Endodermal cell (in vitro differentiated cells): ENCODE measurements at regions not wholly inside any gene's neighbourhood (a gene's known extent, or its start where the extent isn't known, plus 50 kb on each side); places are given as distances from the start of the nearest gene placed in this dataset.
"Not testable (repeated sequence)": the region's sequence is repeated elsewhere in the genome, so short reads cannot be mapped to it uniquely, and the experiment has no call there.

ENCODE experiments used
- DNase-seq: peaks from one replicate; pipeline ENCODE4 v3.0.0-alpha.2; 2017
- H3K27ac ChIP-seq: 2 replicates; pipeline ENCODE4 v1.5.1; 2013; ENCODE audit warnings: mild to moderate bottlenecking, low read depth, low read length, moderate library complexity
- H3K27me3 ChIP-seq: 2 replicates; pipeline ENCODE4 v1.6.1; 2013; ENCODE audit warnings: mild to moderate bottlenecking, low read length, moderate library complexity; ENCODE audit not compliant: insufficient read depth, control insufficient read depth, poor library complexity, severe bottlenecking
- H3K36me3 ChIP-seq: 2 replicates; pipeline ENCODE4 v1.7.0; 2013; ENCODE audit warnings: mild to moderate bottlenecking, low read length, moderate library complexity; ENCODE audit not compliant: control insufficient read depth, insufficient read depth
- H3K4me1 ChIP-seq: one replicate; pipeline ENCODE4 v1.7.0; 2013; ENCODE audit warnings: low read length; ENCODE audit not compliant: control insufficient read depth, insufficient read depth
- H3K4me3 ChIP-seq: 2 replicates; pipeline ENCODE4 v1.5.1; 2013; ENCODE audit warnings: mild to moderate bottlenecking, low read length, moderate library complexity
- H3K9ac ChIP-seq: 2 replicates; pipeline ENCODE4 v1.6.1; 2013; ENCODE audit warnings: mild to moderate bottlenecking, low read length, moderate library complexity; ENCODE audit not compliant: poor library complexity, severe bottlenecking; ENCODE audit errors: extremely low read depth
- H3K9me3 ChIP-seq: 2 replicates; pipeline ENCODE4 v1.6.1; 2013; ENCODE audit warnings: mild to moderate bottlenecking, low read length, moderate library complexity; ENCODE audit not compliant: control insufficient read depth
- H3K27ac Mint-ChIP-seq: 2 replicates; pipeline ENCODE4 v1.8.0; 2020; ENCODE audit warnings: mixed read lengths
- H3K27me3 Mint-ChIP-seq: 2 replicates; pipeline ENCODE4 v1.8.0; 2021; ENCODE audit warnings: mild to moderate bottlenecking, mixed read lengths; ENCODE audit not compliant: insufficient read depth
- H3K36me3 Mint-ChIP-seq: 2 replicates; pipeline ENCODE4 v1.8.0; 2020; ENCODE audit warnings: low read depth, mixed read lengths
- H3K4me1 Mint-ChIP-seq: 2 replicates; pipeline ENCODE4 v1.8.0; 2020; ENCODE audit warnings: mixed read lengths
- H3K4me3 Mint-ChIP-seq: 2 replicates; pipeline ENCODE4 v1.8.0; 2020; ENCODE audit warnings: mild to moderate bottlenecking, moderate library complexity, mixed read lengths
- H3K9me3 Mint-ChIP-seq: 2 replicates; pipeline ENCODE4 v1.8.0; 2020; ENCODE audit warnings: mild to moderate bottlenecking, mixed read lengths
- WGBS, 2 experiments: methylation state at CpG; one replicate each; pipeline versions ENCODE4 v1.1.5 to v1.1.7; 2013; ENCODE audit warnings: missing lambda C conversion rate in 2 of 2, mixed read lengths in 1 of 2; ENCODE audit not compliant: insufficient coverage in 1 of 2, insufficient read length in 1 of 2; 5-methylcytosine and 5-hydroxymethylcytosine counted together
- TF ChIP-seq, protein P1 (sequence below): fragments of 200-600 bp; sonication (generic); conservative IDR thresholded peaks from 2 replicates; pipeline ENCODE4 v1.5.0; 2021; ENCODE audit warnings: antibody characterized with exemption, mild to moderate bottlenecking

DNA sequence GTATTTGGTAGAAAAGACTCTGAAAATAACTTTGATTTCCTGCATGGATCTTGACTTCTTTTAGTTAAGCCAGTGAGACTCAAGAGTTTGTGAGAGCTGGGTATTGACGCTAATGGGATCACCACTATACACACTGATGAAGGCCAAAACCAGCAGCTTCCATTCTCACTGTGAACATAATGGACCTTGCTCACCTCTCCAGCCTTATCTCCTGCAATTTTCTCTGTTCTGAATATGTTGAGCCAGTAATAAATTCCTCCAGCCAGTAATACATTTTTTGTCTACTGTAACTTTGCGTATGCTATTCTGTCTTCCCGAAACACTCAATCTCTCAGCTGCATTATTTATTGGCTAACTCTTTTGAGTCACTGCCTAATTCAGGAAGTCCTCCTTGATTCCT, 111.6 kb upstream of the PPP2R5A start:
- Mint-ChIP-seq H3K4me3 (no peak overlapping the region), H3K27me3 (no peaks in the 10 kb centered on the region), H3K4me1 (no peaks in the 10 kb centered on the region), H3K27ac (no peak overlapping the region), H3K9me3 (no peaks in the 10 kb centered on the region), H3K36me3 (no peaks in the 10 kb centered on the region)
- TF ChIP-seq, protein P1, sequence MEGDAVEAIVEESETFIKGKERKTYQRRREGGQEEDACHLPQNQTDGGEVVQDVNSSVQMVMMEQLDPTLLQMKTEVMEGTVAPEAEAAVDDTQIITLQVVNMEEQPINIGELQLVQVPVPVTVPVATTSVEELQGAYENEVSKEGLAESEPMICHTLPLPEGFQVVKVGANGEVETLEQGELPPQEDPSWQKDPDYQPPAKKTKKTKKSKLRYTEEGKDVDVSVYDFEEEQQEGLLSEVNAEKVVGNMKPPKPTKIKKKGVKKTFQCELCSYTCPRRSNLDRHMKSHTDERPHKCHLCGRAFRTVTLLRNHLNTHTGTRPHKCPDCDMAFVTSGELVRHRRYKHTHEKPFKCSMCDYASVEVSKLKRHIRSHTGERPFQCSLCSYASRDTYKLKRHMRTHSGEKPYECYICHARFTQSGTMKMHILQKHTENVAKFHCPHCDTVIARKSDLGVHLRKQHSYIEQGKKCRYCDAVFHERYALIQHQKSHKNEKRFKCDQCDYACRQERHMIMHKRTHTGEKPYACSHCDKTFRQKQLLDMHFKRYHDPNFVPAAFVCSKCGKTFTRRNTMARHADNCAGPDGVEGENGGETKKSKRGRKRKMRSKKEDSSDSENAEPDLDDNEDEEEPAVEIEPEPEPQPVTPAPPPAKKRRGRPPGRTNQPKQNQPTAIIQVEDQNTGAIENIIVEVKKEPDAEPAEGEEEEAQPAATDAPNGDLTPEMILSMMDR = no peak
- Histone ChIP-seq H3K4me3 (no peak overlapping the region), H3K9ac (no peak overlapping the region), H3K36me3 (no peaks in the 10 kb centered on the region), H3K27ac (no peak overlapping the region), H3K27me3 (no peaks in the 10 kb centered on the region), H3K4me1 (no peaks in the 10 kb centered on the region), H3K9me3 (no peaks in the 10 kb centered on the region)
- WGBS, 2 experiments = 96 to 99% methylated on average over 3 of the region's 3 CpGs
- DNase-seq = no peak

DNA sequence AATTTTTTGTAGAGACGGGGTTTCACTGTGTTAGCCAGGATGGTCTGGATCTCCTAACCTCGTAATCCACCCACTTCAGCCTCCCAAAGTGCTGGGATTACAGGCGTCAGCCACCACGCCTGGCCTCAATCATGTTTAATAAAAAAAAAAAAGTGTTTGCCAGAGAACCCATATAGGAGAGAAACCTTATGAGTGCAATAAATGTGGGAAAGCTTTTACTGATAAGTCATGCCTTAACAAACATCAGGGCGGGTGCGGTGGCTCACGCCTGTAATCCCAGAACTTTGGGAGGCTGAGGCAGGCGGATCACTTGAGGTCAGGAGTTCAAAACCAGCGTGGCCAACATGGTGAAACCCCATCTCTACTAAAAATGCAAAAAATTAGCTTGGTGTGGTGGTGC, 110.9 kb upstream of the PPP2R5A start:
- H3K36me3 Mint-ChIP-seq, H3K36me3 ChIP-seq, H3K9me3 Mint-ChIP-seq, DNase-seq, H3K27me3 Mint-ChIP-seq, H3K27me3 ChIP-seq, H3K9me3 ChIP-seq, H3K4me3 Mint-ChIP-seq, H3K4me1 Mint-ChIP-seq, H3K9ac ChIP-seq, H3K27ac Mint-ChIP-seq, H3K4me3 ChIP-seq, H3K4me1 ChIP-seq, H3K27ac ChIP-seq: not testable (repeated sequence)
- WGBS, 2 experiments = 71 to 97% methylated on average over 6 to 9 of the region's 9 CpGs

DNA sequence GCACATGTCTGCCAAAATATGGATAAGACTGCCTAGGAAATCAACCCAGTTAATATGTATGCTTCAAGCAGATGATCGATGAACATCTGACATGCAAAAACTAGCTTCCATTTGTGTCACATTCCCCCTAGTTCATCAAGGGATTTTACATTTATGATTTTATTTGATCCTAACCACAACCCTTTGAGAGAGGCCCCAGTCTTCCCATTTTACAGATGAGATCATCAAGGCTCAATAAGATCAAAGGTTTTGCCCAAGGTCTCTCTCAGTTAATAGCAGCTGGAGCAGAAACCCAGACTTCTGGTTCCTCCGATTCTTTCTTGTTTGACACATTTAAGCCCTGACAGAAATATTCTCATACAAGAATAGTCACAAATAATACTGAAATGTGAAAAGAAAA, 107.7 kb upstream of the PPP2R5A start:
- TF ChIP-seq, protein P1 = no peak

DNA sequence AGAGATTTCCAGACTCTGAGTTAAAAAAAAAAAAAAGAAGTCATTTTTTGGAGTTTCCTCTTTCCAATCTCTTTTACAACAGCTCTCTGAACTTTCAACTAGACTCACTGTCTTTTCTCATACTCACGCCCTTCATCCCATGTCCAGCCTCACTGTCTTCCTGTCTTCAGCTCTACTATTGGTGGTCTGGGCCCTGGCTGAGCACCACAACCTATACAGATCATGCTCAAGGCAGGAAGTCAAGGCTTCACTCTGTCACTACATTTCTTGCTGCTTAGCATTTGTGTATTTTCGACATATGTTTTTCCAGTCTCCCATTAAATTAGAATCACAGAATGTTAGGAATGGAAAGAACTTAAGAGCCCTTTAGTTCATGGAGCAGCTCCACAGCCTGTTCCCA, 106.4 kb upstream of the PPP2R5A start:
- Mint-ChIP-seq H3K4me1 (no peaks in the 10 kb centered on the region), H3K4me3 (no peak overlapping the region), H3K36me3 (no peaks in the 10 kb centered on the region), H3K27ac (no peak overlapping the region), H3K9me3 (no peaks in the 10 kb centered on the region), H3K27me3 (no peaks in the 10 kb centered on the region)
- TF ChIP-seq, protein P1 = no peak
- Histone ChIP-seq H3K4me3 (no peak overlapping the region), H3K9ac (no peak overlapping the region), H3K27me3 (no peaks in the 10 kb centered on the region), H3K4me1 (no peaks in the 10 kb centered on the region), H3K9me3 (no peaks in the 10 kb centered on the region), H3K36me3 (no peaks in the 10 kb centered on the region), H3K27ac (no peak overlapping the region)
- no peak for DNase-seq
- 81 to 93% methylated on average over 2 of the region's 2 CpGs for WGBS, 2 experiments

More for the DNA sequence above, 107.7 kb upstream of the PPP2R5A start:
- no peaks in the 10 kb centered on the region for H3K36me3 ChIP-seq
- H3K27me3 ChIP-seq = no peaks in the 10 kb centered on the region
- H3K4me3 ChIP-seq = no peak overlapping the region
- H3K27ac Mint-ChIP-seq = no peak overlapping the region
- WGBS, 2 experiments = 90 to 93% methylated on average over 2 of the region's 2 CpGs
- H3K4me1 ChIP-seq = no peaks in the 10 kb centered on the region
- H3K9me3 Mint-ChIP-seq = no peaks in the 10 kb centered on the region
- no peak overlapping the region for H3K4me3 Mint-ChIP-seq
- H3K9me3 ChIP-seq = no peaks in the 10 kb centered on the region
- DNase-seq = no peak
- no peaks in the 10 kb centered on the region for H3K27me3 Mint-ChIP-seq
- no peaks in the 10 kb centered on the region for H3K4me1 Mint-ChIP-seq
- no peak overlapping the region for H3K9ac ChIP-seq
- H3K36me3 Mint-ChIP-seq = no peaks in the 10 kb centered on the region
- H3K27ac ChIP-seq = no peak overlapping the region
